Fibroblast of pulmonary artery (primary cell): ENCODE measurements at regions not wholly inside any gene's neighbourhood (a gene's known extent, or its start where the extent isn't known, plus 50 kb on each side); places are given as distances from the start of the nearest gene placed in this dataset.

ENCODE experiments used
- DNase-seq: peaks from one replicate; pipeline ENCODE4 v3.0.0-alpha.2; 2010; ENCODE audit warnings: low read depth
- H3K4me3 ChIP-seq: replicated peaks from 2 replicates; pipeline ENCODE4 v1.5.1; 2011; ENCODE audit warnings: low read depth, mild to moderate bottlenecking, control low read depth, low read length, moderate library complexity
- TF ChIP-seq, protein P1 (sequence below): IDR thresholded peaks from 2 replicates; pipeline ENCODE4 v1.5.1; 2011; ENCODE audit warnings: mild to moderate bottlenecking, control low read depth, low read length, inconsistent platforms; ENCODE audit errors: missing control alignments

DNA sequence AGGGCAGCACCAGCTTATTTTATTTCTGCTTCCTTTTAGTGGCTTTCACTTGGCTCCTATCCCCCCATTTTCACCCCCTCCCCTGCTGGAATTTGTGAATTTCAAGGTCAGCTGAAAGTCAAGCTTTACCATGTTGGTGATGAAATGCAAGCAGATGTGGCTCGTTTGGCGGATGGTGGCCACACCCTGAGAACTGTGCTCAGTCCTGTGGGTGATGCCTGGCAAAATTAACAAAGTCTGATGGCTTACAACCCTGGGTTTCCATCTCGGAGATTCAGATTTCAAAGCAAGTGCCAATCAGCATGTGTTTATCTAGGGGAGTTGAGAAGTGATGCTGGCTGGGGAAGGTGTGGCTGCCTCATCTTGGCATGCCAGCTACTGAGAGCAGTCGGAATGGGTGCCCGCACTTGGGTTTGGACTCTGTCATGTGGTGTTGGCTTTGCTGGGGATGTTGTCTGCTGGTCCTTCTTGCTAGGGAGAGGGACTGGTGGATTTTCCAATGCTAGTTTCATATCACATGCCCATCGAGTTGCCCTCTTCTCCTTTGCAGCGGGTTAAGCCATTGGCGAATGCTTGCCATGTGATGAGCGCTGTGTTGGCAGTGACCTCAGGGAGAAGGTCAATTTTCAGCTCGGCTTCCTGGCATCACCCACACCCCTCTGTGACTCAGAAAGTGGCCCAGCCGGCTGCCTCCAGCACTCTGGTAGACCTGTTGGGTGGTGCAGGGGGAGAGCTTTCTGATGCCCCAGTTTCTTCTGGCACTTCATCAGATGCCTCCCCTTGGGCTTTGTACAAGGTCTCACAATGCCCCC, 77.0 kb upstream of the PITX1 start:
- no peak overlapping the region for H3K4me3 ChIP-seq
- no peak for DNase-seq
- TF ChIP-seq, protein P1, sequence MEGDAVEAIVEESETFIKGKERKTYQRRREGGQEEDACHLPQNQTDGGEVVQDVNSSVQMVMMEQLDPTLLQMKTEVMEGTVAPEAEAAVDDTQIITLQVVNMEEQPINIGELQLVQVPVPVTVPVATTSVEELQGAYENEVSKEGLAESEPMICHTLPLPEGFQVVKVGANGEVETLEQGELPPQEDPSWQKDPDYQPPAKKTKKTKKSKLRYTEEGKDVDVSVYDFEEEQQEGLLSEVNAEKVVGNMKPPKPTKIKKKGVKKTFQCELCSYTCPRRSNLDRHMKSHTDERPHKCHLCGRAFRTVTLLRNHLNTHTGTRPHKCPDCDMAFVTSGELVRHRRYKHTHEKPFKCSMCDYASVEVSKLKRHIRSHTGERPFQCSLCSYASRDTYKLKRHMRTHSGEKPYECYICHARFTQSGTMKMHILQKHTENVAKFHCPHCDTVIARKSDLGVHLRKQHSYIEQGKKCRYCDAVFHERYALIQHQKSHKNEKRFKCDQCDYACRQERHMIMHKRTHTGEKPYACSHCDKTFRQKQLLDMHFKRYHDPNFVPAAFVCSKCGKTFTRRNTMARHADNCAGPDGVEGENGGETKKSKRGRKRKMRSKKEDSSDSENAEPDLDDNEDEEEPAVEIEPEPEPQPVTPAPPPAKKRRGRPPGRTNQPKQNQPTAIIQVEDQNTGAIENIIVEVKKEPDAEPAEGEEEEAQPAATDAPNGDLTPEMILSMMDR: no peak

DNA sequence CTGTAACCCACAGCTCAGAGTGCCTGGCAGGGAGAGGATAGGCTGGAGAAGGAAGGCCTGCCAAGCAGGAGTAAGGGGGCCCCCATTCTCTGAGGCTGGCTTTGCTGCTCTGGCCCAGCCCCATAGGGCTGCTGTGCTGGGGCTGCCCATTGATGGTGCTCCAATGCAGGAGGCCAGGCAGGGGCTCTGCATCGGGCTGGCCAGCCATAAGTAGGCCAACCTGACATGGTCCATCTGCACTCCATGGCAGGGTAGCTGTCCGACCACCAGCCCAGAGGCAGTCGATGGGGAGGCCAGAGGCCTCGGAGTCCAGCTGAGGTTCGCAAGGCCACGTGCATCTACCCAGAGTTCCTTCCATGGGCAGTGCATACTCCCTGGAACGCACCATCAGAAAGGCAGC, 75.0 kb upstream of the PITX1 start:
- no peak overlapping the region for H3K4me3 ChIP-seq
- TF ChIP-seq, protein P1: no peak
- no peak for DNase-seq

DNA sequence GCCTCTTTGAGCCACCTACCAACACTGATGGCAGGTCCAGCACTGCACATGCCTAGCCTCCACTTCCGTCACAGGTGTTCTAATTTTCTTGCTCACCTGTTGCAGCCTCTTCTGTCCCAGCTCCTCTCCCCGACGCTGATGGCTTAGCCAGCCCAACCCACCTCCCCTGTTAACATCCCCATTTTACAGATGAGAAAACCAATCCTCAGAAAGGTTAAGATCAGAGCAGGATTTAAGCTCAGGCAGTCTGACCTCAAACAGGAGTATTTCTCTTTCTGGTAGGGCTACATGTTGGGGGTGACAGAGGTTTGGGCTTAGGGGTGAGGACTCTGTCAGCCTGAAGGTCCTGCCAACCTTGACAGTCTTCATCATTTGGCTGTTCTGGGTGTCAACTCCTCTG, 74.5 kb upstream of the PITX1 start:
- TF ChIP-seq, protein P1: no peak
- no peak overlapping the region for H3K4me3 ChIP-seq
- no peak for DNase-seq

DNA sequence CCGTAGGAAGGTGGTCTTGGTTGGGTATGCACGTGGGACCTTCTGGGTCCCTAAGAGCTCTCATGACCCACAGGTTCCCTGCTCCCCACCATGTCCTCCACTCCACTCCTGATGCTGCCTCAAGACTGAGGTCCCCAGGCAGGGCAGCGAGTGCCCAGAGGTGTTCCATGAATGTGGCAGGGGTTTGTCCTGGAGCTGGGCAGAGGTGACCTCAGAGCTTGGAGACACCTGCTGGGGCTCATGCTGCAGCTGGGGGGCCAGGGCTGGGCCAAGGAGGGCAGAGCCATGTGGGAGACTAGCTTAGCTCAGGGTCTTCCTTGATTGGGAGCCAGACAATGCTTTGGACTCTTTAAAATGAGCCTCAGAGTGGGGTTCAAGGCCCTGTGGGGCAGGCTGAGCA, 74.0 kb upstream of the PITX1 start:
- H3K4me3 ChIP-seq: no peak overlapping the region
- DNase-seq: no peak

DNA sequence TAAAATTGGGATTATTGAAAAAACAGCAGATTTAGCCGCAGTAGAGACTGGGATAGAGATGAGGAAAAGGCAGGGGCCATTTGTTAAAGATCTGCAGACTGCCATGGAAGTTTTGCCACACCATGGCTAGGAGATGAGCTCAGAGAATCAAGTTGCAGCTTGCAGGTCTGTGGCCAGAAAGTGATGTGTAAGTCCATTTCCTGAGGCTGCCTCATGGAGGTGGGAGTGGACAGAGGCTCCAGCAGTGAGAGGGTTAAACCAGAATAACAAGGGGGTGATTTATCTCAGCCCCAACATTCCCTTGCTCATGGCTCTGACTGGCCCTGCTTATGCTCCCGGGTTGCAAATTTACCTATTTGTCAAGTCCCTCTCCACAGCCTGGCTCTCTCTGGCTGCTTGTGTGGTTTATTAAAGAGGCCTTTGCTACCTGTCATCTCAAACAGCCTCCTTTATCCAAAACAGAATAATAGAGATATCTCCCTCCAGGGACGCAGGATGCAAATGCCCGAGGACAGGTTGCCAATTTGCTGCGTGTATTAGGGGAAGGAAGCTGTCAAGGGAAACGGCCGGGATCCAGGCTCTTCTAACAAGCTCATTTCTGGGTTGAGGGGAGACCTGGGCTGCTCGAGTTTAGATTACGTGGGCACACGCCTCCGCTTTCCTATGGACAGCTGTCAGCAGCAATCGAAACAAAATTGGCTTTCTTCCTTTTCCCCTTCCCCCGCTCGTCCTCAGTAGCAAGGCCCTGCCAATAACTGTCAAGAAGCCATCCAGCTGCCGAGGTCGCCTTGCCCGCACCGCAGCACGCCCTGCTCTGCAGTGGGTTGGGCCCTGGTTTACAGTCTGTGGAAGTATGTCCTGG, 72.8 kb upstream of the PITX1 start:
- no peak for DNase-seq
- TF ChIP-seq, protein P1: no peak
- H3K4me3 ChIP-seq: no peak overlapping the region

More for the DNA sequence above, 74.0 kb upstream of the PITX1 start:
- TF ChIP-seq, protein P1: no peak

DNA sequence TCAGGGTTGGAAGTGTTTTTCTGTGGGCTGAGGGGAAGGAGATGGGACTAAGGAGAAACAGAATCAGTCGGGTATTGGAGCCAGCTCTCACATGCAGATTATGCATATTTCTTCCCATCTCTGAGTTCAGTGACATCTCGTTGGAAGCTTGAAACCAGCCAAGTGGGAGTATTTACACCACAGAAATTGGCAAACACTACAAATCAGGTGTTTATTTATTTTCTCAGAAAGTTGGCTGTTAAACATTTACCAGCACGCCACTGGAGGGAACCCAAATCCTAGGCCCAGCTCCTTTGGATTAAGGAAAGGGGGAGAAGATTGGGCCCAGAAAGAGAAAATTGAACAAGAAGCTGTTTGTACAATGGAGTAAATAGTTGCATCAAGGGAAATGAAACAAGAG, 72.1 kb upstream of the PITX1 start:
- no peak for DNase-seq
- TF ChIP-seq, protein P1: no peak
- no peak overlapping the region for H3K4me3 ChIP-seq
